ENCODE measurements at regions not wholly inside any gene's neighbourhood (a gene's known extent, or its start where the extent isn't known, plus 50 kb on each side); places are given as distances from the start of the nearest gene placed in this dataset.

- DNase-seq (ENCODE audit: low spot score) = no peak
- BruUV-seq (replicated peaks) = no TSS peak
These were observed 435.3 kb upstream of the HTR2A start for GRCh38 chr13:47332149-47332548.

More at GRCh38 chr13:47332149-47332548, 435.3 kb upstream of the HTR2A start:
- in situ Hi-C loops (cut with HindIII; ENCODE audit: extremely low pct_ligation_motif_present, low pct_unique_long_range_greater_than_20kb) = no loop called here
- Histone ChIP-seq H3K27ac (ENCODE audit: extremely low read length, insufficient read depth, low read length) (no peak overlapping the region), H3K9ac (ENCODE audit: insufficient read depth, low read depth, low read length) (no peak overlapping the region), H3K4me1 (ENCODE audit: insufficient read depth, low read length) (no peaks in the 10 kb centered on the region), H3K9me3 (ENCODE audit: low read length) (no peaks in the 10 kb centered on the region), H3K36me3 (replicated peaks in 1 of 2; ENCODE audit: control insufficient read depth in 1 of 2, insufficient read depth in 2 of 2, low read length in 2 of 2) (no peaks in the 10 kb centered on the region), H3K4me2 (ENCODE audit: low read depth, low read length) (no peak overlapping the region), H3K27me3 (ENCODE audit: control insufficient read depth in 1 of 2, insufficient read depth in 2 of 2, low read length in 2 of 2) (no peaks in the 10 kb centered on the region), H2AFZ (ENCODE audit: low read length) (no peak overlapping the region), H4K20me1 (ENCODE audit: insufficient read depth, low read length) (no peaks in the 10 kb centered on the region), H3K4me3 (replicated peaks in 1 of 3; ENCODE audit: insufficient read depth in 1 of 3, low read depth in 2 of 3, low read length in 3 of 3) (no peak overlapping the region), H3K79me2 (ENCODE audit: insufficient read depth, low read length) (no peaks in the 10 kb centered on the region)
- TF ChIP-seq SATB2 (CRISPR knock-in tag; IDR thresholded peaks at IDR 0.05) (no peak), CREB1 (IDR thresholded peaks at IDR 0.05) (no peak), CREB1 (CRISPR knock-in tag; IDR thresholded peaks at IDR 0.05) (no peak), RBM22 (optimal IDR thresholded peaks at IDR 0.05; ENCODE audit: low read length) (no peak), ZNF335 (CRISPR knock-in tag; IDR thresholded peaks at IDR 0.05) (no peak), SCMH1 (CRISPR knock-in tag; IDR thresholded peaks at IDR 0.05; ENCODE audit: borderline replicate concordance) (no peak), SMARCC2 (IDR thresholded peaks at IDR 0.05) (no peak), SNAPC2 (CRISPR knock-in tag; IDR thresholded peaks at IDR 0.05) (no peak), TGIF2 (CRISPR knock-in tag; IDR thresholded peaks at IDR 0.05) (no peak), ZNF124 (CRISPR knock-in tag; IDR thresholded peaks at IDR 0.05) (no peak), SKIL (CRISPR knock-in tag; IDR thresholded peaks at IDR 0.05; ENCODE audit: borderline replicate concordance) (no peak), NR2F6 (IDR thresholded peaks at IDR 0.05) (no peak), NR2F6 (CRISPR knock-in tag; IDR thresholded peaks at IDR 0.05) (no peak), ZBTB38 (CRISPR knock-in tag; IDR thresholded peaks at IDR 0.05) (no peak), FOXC1 (CRISPR knock-in tag; IDR thresholded peaks at IDR 0.05; ENCODE audit: borderline replicate concordance) (no peak)
- TF ChIP-seq, protein P1, sequence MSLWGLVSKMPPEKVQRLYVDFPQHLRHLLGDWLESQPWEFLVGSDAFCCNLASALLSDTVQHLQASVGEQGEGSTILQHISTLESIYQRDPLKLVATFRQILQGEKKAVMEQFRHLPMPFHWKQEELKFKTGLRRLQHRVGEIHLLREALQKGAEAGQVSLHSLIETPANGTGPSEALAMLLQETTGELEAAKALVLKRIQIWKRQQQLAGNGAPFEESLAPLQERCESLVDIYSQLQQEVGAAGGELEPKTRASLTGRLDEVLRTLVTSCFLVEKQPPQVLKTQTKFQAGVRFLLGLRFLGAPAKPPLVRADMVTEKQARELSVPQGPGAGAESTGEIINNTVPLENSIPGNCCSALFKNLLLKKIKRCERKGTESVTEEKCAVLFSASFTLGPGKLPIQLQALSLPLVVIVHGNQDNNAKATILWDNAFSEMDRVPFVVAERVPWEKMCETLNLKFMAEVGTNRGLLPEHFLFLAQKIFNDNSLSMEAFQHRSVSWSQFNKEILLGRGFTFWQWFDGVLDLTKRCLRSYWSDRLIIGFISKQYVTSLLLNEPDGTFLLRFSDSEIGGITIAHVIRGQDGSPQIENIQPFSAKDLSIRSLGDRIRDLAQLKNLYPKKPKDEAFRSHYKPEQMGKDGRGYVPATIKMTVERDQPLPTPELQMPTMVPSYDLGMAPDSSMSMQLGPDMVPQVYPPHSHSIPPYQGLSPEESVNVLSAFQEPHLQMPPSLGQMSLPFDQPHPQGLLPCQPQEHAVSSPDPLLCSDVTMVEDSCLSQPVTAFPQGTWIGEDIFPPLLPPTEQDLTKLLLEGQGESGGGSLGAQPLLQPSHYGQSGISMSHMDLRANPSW (CRISPR knock-in tag; IDR thresholded peaks at IDR 0.05; ENCODE audit: borderline replicate concordance) = no peak
- no peak for ATAC-seq
- FAIRE-seq = no peak
- 28% methylated on average over 4 of the region's 4 CpGs for WGBS (ENCODE audit: low lambda C conversion rate)
- ChIA-PET CTCF (ENCODE audit: low intra/inter-chr PET ratio, low total read pairs) (no interaction called here), POLR2A (no interaction called here)
- intact Hi-C loops (cut with micrococcal nuclease; ENCODE audit: unreplicated experiment) = no loop called here

Data from HepG2 (cell line).